Gastroesophageal sphincter (tissue), 4 donors: ENCODE measurements at regions not wholly inside any gene's neighbourhood (a gene's known extent, or its start where the extent isn't known, plus 50 kb on each side); places are given as distances from the start of the nearest gene placed in this dataset.

Source experiments
- ATAC-seq: fragments of 150-250 bp; one replicate; pipeline ENCODE4 v1.9.1; 2016; ENCODE audit warnings: mild to moderate bottlenecking, moderate library complexity
- H3K27ac ChIP-seq, 4 donors: fragments of 200-600 bp; sonication (generic) in 3 of 4; 1 replicate in 3 of 4; 2 replicates in 1 of 4; pipeline ENCODE4 v1.5.1; 2016 to 2019
- H3K27me3 ChIP-seq: fragments of 200-600 bp; sonication (generic); one replicate; pipeline ENCODE4 v1.5.1; 2019
- H3K36me3 ChIP-seq, 2 donors: fragments of 200-600 bp; sonication (generic); one replicate each; pipeline ENCODE4 v1.5.1; 2019; ENCODE audit warnings: control low read depth in 1 of 2
- H3K4me1 ChIP-seq, 3 donors: fragments of 200-600 bp; sonication (generic); 1 replicate in 2 of 3; 2 replicates in 1 of 3; pipeline ENCODE4 v1.5.1; 2016 to 2019; ENCODE audit warnings: control low read depth in 2 of 3
- H3K4me3 ChIP-seq, 2 donors: fragments of 200-600 bp; sonication (generic); one replicate each; pipeline ENCODE4 v1.5.1; 2019; ENCODE audit warnings: mild to moderate bottlenecking in 1 of 2, moderate library complexity in 1 of 2
- H3K9me3 ChIP-seq, 3 donors: fragments of 200-600 bp; sonication (generic); one replicate each; pipeline ENCODE4 v1.5.1; 2017 to 2019; ENCODE audit warnings: control low read depth in 2 of 3
- EP300 ChIP-seq: sonication (generic); formaldehyde crosslinking; IDR thresholded peaks from one replicate; pipeline ENCODE4 v1.6.1; 2017; ENCODE audit warnings: antibody characterized with exemption, mild to moderate bottlenecking
- POLR2A ChIP-seq, 2 donors: fragments of 450-650 bp; IDR thresholded peaks; one replicate each; pipeline ENCODE4 v1.6.1; 2017; ENCODE audit warnings: antibody characterized with exemption in 2 of 2, mild to moderate bottlenecking in 2 of 2, moderate library complexity in 1 of 2
- POLR2AphosphoS5 ChIP-seq: sonication (generic); formaldehyde crosslinking; IDR thresholded peaks from one replicate; pipeline ENCODE4 v1.6.1; 2017; ENCODE audit warnings: antibody characterized with exemption
- WGBS, 2 donors: methylation state at CpG; one replicate each; pipeline ENCODE4 v1.1.5; 2018; ENCODE audit warnings: low coverage in 1 of 2; 5-methylcytosine and 5-hydroxymethylcytosine counted together
- TF ChIP-seq, protein P1 (sequence below), 4 experiments: fragments of 200-600 bp in 2 of 4; fragments of 450-650 bp in 2 of 4; sonication (generic) in 1 of 4; IDR thresholded peaks; one replicate each; pipeline ENCODE4 v1.5.1; 2017 to 2019; ENCODE audit warnings: antibody characterized with exemption in 4 of 4, mild to moderate bottlenecking in 2 of 4, moderate library complexity in 2 of 4

DNA sequence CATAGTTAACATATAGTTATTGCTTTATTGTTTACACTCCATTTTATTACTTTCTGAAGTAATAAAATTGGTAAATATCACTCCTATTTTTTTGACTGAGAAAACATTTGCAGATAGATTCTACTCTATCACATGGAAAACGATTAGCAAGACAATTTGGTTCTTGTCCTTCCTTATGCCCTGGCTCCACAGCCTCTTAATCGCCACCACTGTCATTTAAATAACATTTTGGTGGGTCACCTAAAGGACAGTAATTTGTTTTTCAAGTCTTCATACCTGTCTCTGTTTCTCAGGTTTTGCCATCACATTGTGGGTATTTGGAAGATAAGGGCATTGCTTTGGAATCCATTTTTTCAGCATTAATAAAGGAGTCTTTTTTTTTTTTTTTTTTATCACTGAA is 521.5 kb upstream of the IRAK1BP1 start:
- TF ChIP-seq EP300 (no peak), POLR2AphosphoS5 (no peak)
- Histone ChIP-seq H3K27me3 (no peaks in the 10 kb centered on the region), H3K4me3 (no peak overlapping the region), H3K4me1 (no peaks in the 10 kb centered on the region), H3K9me3 (no peaks in the 10 kb centered on the region), H3K27ac (no peak overlapping the region), H3K36me3 (no peaks in the 10 kb centered on the region)
- no peak for ATAC-seq
- 49 to 58% methylated on average over 2 of the region's 2 CpGs for WGBS, 2 donors

DNA sequence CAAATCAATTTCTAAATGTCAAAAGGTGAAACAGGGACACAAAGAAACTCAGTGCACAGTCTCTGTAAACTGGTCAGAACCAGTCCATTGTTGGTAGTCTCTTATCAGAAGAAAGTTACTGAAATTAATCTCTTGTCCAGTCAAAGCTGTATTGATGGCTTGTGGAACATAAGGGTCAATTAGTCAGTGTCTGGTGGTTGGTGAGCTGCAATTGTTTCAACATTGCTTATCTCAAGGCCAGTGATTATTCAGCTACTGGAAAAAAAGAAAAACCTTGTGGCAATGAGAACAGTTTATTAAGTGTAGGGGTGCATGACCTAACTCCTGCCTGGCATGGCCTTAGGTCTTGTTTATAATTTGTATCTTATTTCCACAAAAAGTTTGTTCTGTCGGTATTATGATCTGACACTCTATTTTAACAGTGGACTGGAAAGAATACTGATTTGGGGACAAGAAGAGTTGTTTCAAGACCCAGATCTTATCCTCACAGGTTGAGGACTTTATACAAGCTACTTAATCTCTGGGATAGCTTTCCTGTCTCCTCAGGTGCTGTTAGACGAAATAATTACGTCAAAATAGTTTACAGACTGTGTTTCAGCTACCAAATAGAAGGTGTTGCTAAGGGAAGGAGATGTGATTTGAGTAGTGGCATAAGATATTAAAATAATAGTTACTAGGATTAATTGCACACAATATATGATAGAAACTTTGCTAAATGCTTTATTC is 520.0 kb upstream of the IRAK1BP1 start:
- Histone ChIP-seq H3K4me3 (no peak overlapping the region), H3K36me3 (no peaks in the 10 kb centered on the region), H3K27me3 (no peaks in the 10 kb centered on the region), H3K27ac (no peak overlapping the region), H3K4me1 (no peaks in the 10 kb centered on the region), H3K9me3 (no peaks in the 10 kb centered on the region)
- TF ChIP-seq POLR2AphosphoS5: no peak
- TF ChIP-seq, protein P1, sequence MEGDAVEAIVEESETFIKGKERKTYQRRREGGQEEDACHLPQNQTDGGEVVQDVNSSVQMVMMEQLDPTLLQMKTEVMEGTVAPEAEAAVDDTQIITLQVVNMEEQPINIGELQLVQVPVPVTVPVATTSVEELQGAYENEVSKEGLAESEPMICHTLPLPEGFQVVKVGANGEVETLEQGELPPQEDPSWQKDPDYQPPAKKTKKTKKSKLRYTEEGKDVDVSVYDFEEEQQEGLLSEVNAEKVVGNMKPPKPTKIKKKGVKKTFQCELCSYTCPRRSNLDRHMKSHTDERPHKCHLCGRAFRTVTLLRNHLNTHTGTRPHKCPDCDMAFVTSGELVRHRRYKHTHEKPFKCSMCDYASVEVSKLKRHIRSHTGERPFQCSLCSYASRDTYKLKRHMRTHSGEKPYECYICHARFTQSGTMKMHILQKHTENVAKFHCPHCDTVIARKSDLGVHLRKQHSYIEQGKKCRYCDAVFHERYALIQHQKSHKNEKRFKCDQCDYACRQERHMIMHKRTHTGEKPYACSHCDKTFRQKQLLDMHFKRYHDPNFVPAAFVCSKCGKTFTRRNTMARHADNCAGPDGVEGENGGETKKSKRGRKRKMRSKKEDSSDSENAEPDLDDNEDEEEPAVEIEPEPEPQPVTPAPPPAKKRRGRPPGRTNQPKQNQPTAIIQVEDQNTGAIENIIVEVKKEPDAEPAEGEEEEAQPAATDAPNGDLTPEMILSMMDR (IDR thresholded peaks at IDR 0.05): no peak
- no peak for TF ChIP-seq POLR2A (IDR thresholded peaks at IDR 0.05)
- TF ChIP-seq EP300: no peak
- ATAC-seq: no peak
- WGBS, 2 donors: 49 to 68% methylated on average over 3 of the region's 3 CpGs

DNA sequence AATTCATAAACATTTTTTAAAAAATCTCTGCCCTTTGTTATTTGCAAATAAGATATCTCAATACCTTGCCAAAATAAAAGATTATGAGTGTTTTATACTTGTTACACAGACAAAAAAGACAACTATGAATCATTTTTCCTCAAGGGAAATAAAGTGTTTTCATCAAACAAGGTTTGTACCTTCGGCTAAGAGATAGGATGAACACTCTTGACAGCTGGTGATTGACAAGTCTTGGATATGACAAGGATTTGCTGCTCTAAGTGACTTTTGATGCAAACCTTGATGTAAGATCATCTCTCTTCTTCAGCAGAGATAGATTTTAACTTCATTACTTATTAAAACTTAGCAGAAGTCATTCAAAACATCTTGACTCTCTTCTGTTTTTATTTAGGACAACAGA is 514.3 kb upstream of the IRAK1BP1 start:
- no peak for ATAC-seq
- H3K4me1 ChIP-seq: no peaks in the 10 kb centered on the region
- no peak for TF ChIP-seq POLR2AphosphoS5
- TF ChIP-seq EP300: no peak
- no peak for TF ChIP-seq POLR2A (IDR thresholded peaks at IDR 0.05)
- TF ChIP-seq, protein P1 (IDR thresholded peaks at IDR 0.05): no peak
- H3K36me3 ChIP-seq: no peaks in the 10 kb centered on the region
- no peak overlapping the region for H3K4me3 ChIP-seq
- 43% methylated on average over 1 of the region's 1 CpG; no CpG with 5 or more reads in 1 of the 2 donors for WGBS, 2 donors
- no peak overlapping the region for H3K27ac ChIP-seq
- H3K9me3 ChIP-seq: no peaks in the 10 kb centered on the region
- no peaks in the 10 kb centered on the region for H3K27me3 ChIP-seq

DNA sequence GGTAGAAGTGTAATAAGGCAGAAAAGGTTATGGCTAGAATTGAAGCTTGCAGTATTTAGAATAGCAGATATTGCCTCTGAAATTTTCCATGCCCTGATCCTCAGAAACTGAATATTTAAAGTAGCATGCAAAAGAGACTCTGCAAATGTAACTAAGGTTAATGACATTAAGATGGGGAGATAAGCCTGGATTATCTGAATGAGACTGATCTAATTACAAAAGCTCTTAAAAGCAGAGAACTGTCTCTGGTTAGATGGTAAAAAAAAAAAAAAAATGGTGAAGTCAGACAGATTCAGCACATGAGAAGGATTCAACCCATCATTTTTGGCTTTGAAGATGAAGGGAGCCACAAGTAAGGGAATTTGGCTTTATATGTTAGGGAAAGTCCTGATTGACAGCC is 503.7 kb upstream of the IRAK1BP1 start:
- TF ChIP-seq, protein P1 (IDR thresholded peaks at IDR 0.05): no peak
- no peak for TF ChIP-seq EP300
- TF ChIP-seq POLR2A (IDR thresholded peaks at IDR 0.05): no peak
- TF ChIP-seq POLR2AphosphoS5: no peak
- H3K4me3 ChIP-seq: no peak overlapping the region
- no peak for ATAC-seq
- no peaks in the 10 kb centered on the region for H3K36me3 ChIP-seq
- no peak overlapping the region for H3K27ac ChIP-seq
- H3K4me1 ChIP-seq: no peaks in the 10 kb centered on the region
- no peaks in the 10 kb centered on the region for H3K9me3 ChIP-seq
- H3K27me3 ChIP-seq: no peaks in the 10 kb centered on the region

DNA sequence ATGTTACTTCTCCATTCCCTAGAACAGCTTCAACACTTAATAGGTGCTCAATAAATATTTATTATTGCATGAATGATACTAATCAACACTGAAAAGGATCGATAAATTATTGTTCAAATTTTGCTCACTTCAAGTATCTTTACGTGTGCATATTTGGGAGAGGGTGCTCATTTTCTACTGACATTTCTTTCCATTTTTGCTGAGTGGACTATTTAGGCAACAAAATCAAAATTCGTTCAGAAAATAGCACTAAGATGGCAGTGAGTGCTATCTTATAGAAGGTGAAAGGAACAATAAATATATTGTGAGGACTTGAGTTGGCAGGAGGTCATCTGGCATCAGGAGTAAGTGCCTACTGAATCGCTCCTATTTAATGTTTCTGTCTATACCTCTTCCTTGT is 501.9 kb upstream of the IRAK1BP1 start:
- Histone ChIP-seq H3K4me3 (no peak overlapping the region), H3K27ac (no peak overlapping the region), H3K9me3 (no peaks in the 10 kb centered on the region), H3K36me3 (no peaks in the 10 kb centered on the region), H3K27me3 (no peaks in the 10 kb centered on the region), H3K4me1 (no peaks in the 10 kb centered on the region)
- WGBS, 2 donors: 86 to 97% methylated on average over 4 of the region's 4 CpGs
- no peak for ATAC-seq
- TF ChIP-seq POLR2A (IDR thresholded peaks at IDR 0.05): no peak
- TF ChIP-seq EP300: no peak
- TF ChIP-seq POLR2AphosphoS5: no peak
- TF ChIP-seq, protein P1 (IDR thresholded peaks at IDR 0.05): no peak
